Kidney epithelial cell (primary cell): ENCODE measurements at regions not wholly inside any gene's neighbourhood (a gene's known extent, or its start where the extent isn't known, plus 50 kb on each side); places are given as distances from the start of the nearest gene placed in this dataset.

ENCODE experiments used
- DNase-seq: peaks from one replicate; pipeline ENCODE4 v3.0.0-alpha.2; 2010; ENCODE audit warnings: low read depth
- H3K27me3 ChIP-seq: 2 replicates; pipeline ENCODE4 v1.6.0; 2011; ENCODE audit warnings: low read length; ENCODE audit not compliant: control insufficient read depth, insufficient read depth
- H3K36me3 ChIP-seq: 2 replicates; pipeline ENCODE4 v1.5.1; 2011; ENCODE audit warnings: low read length; ENCODE audit not compliant: control insufficient read depth, insufficient read depth
- H3K4me3 ChIP-seq: 2 replicates; pipeline ENCODE4 v1.5.1; 2011; ENCODE audit warnings: low read depth, mild to moderate bottlenecking, control low read depth, low read length
- TF ChIP-seq, protein P1 (sequence below): IDR thresholded peaks from 2 replicates; pipeline ENCODE4 v1.5.1; 2011; ENCODE audit warnings: mild to moderate bottlenecking, moderate library complexity, low read length, control low read depth, inconsistent platforms; ENCODE audit not compliant: insufficient read depth, poor library complexity, severe bottlenecking

GRCh38 chr1:244197851-244198375 is 146.8 kb downstream of the ZBTB18 start:
- H3K36me3 ChIP-seq, result no peaks in the 10 kb centered on the region
- no peak for DNase-seq
- no peak overlapping the region for H3K4me3 ChIP-seq
- no peaks in the 10 kb centered on the region for H3K27me3 ChIP-seq
- TF ChIP-seq, protein P1, sequence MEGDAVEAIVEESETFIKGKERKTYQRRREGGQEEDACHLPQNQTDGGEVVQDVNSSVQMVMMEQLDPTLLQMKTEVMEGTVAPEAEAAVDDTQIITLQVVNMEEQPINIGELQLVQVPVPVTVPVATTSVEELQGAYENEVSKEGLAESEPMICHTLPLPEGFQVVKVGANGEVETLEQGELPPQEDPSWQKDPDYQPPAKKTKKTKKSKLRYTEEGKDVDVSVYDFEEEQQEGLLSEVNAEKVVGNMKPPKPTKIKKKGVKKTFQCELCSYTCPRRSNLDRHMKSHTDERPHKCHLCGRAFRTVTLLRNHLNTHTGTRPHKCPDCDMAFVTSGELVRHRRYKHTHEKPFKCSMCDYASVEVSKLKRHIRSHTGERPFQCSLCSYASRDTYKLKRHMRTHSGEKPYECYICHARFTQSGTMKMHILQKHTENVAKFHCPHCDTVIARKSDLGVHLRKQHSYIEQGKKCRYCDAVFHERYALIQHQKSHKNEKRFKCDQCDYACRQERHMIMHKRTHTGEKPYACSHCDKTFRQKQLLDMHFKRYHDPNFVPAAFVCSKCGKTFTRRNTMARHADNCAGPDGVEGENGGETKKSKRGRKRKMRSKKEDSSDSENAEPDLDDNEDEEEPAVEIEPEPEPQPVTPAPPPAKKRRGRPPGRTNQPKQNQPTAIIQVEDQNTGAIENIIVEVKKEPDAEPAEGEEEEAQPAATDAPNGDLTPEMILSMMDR, result no peak

DNA sequence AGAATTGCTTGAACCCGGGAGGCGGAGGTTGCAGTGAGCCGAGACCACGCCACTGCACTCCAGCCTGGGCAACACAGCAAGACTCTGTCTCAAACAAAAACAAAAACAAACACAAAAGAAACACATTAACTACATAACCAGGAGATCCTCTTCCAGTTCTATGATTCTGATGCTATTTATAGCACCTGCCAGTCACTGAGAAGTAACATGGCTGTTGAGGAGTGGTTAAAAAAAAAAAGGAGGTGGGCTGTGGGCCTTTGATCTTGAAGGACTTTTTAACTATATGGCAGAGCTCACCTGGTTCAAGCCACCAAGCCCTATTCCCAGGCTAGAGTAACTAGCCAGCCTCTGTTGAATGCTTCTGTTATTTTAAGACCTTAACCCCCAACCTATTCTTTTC is 148.8 kb downstream of the ZBTB18 start:
- H3K27me3 ChIP-seq, result no peaks in the 10 kb centered on the region
- no peaks in the 10 kb centered on the region for H3K36me3 ChIP-seq
- DNase-seq, result no peak
- TF ChIP-seq, protein P1, result no peak
- H3K4me3 ChIP-seq, result no peak overlapping the region

DNA sequence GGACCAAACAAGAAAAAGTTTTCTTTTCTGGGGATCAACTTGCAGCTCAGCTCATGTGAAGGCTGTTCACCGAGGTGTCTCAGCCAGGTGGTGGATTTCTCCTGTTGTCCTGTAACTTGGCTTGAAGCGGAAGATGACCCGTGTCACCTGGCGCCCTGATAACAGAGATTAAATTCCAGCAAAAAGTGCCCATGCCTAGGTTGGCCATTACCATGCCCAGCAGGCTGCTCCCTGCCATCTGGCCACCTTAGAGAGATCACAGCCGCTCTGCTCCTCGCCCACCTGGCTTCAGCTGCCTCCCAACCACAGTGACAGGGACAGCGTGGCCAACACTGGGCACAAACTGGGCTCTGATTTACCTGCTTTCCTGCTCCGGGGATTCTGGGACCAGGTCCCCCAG is 149.5 kb downstream of the ZBTB18 start:
- H3K4me3 ChIP-seq, result no peak overlapping the region
- TF ChIP-seq, protein P1, result no peak
- no peaks in the 10 kb centered on the region for H3K27me3 ChIP-seq
- DNase-seq, result no peak
- no peaks in the 10 kb centered on the region for H3K36me3 ChIP-seq

- H3K36me3 ChIP-seq, result no peaks in the 10 kb centered on the region
- H3K4me3 ChIP-seq, result no peak overlapping the region
- DNase-seq, result no peak
- no peaks in the 10 kb centered on the region for H3K27me3 ChIP-seq
- TF ChIP-seq, protein P1, result no peak
These were observed 150.7 kb downstream of the ZBTB18 start for GRCh38 chr1:244201750-244202149.

GRCh38 chr1:244204004-244204403 is 152.9 kb downstream of the ZBTB18 start:
- Histone ChIP-seq H3K36me3 (no peaks in the 10 kb centered on the region), H3K27me3 (no peaks in the 10 kb centered on the region), H3K4me3 (no peak overlapping the region)
- TF ChIP-seq, protein P1, result no peak
- no peak for DNase-seq

GRCh38 chr1:244205171-244205570 is 154.1 kb downstream of the ZBTB18 start:
- TF ChIP-seq, protein P1, result no peak

More at GRCh38 chr1:244205171-244205570, 154.1 kb downstream of the ZBTB18 start:
- H3K27me3 ChIP-seq, result no peaks in the 10 kb centered on the region
- DNase-seq, result no peak
- no peaks in the 10 kb centered on the region for H3K36me3 ChIP-seq
- no peak overlapping the region for H3K4me3 ChIP-seq
